Osteoblast (primary cell): ENCODE measurements at regions not wholly inside any gene's neighbourhood (a gene's known extent, or its start where the extent isn't known, plus 50 kb on each side); places are given as distances from the start of the nearest gene placed in this dataset.
A peak's percentile ranks its signal among the peaks of the same experiment; 100 is the strongest.

ENCODE experiments used
- DNase-seq: peaks from one replicate; pipeline ENCODE4 v3.0.0; 2011; ENCODE audit warnings: low spot score, mixed read lengths; ENCODE audit not compliant: insufficient read length; ENCODE audit errors: missing footprints
- H2AFZ ChIP-seq: 2 replicates; pipeline ENCODE4 v1.6.0; 2011; ENCODE audit warnings: mild to moderate bottlenecking, low read length
- H3K27ac ChIP-seq: 2 replicates; pipeline ENCODE4 v1.5.1; 2011; ENCODE audit warnings: mild to moderate bottlenecking, low read depth, low read length, moderate library complexity
- H3K27me3 ChIP-seq: 2 replicates; pipeline ENCODE4 v1.6.0; 2012; ENCODE audit warnings: mild to moderate bottlenecking, control low read depth, inconsistent platforms, low read length, moderate library complexity; ENCODE audit not compliant: insufficient read depth
- H3K36me3 ChIP-seq: 2 replicates; pipeline ENCODE4 v1.5.1; 2011; ENCODE audit warnings: mild to moderate bottlenecking, low read length, control low read depth, moderate library complexity; ENCODE audit not compliant: insufficient read depth
- H3K4me1 ChIP-seq: 2 replicates; pipeline ENCODE4 v1.5.1; 2011; ENCODE audit warnings: mild to moderate bottlenecking, low read length, control low read depth, moderate library complexity; ENCODE audit not compliant: insufficient read depth
- H3K4me2 ChIP-seq: 2 replicates; pipeline ENCODE4 v1.6.0; 2011; ENCODE audit warnings: mild to moderate bottlenecking, low read length; ENCODE audit not compliant: insufficient read depth
- H3K4me3 ChIP-seq: fragments of 200-600 bp; sonication (generic); 3 replicates; pipeline ENCODE4 v1.5.1; 2012; ENCODE audit warnings: mild to moderate bottlenecking, low read length, inconsistent platforms; ENCODE audit not compliant: insufficient read depth
- H3K79me2 ChIP-seq: 2 replicates; pipeline ENCODE4 v1.6.0; 2012; ENCODE audit warnings: mild to moderate bottlenecking, low read length, control low read depth, inconsistent platforms; ENCODE audit not compliant: insufficient read depth
- H3K9me3 ChIP-seq: 2 replicates; pipeline ENCODE4 v1.5.1; 2011; ENCODE audit warnings: low read depth, low read length, control low read depth
- H4K20me1 ChIP-seq: 2 replicates; pipeline ENCODE4 v1.6.0; 2012; ENCODE audit warnings: mild to moderate bottlenecking, low read length, control low read depth; ENCODE audit not compliant: insufficient read depth
- TF ChIP-seq, protein P1 (sequence below): IDR thresholded peaks from 2 replicates; pipeline ENCODE4 v1.5.1; 2011; ENCODE audit warnings: mild to moderate bottlenecking, low read depth, low read length, moderate library complexity; ENCODE audit errors: extremely low read depth

DNA sequence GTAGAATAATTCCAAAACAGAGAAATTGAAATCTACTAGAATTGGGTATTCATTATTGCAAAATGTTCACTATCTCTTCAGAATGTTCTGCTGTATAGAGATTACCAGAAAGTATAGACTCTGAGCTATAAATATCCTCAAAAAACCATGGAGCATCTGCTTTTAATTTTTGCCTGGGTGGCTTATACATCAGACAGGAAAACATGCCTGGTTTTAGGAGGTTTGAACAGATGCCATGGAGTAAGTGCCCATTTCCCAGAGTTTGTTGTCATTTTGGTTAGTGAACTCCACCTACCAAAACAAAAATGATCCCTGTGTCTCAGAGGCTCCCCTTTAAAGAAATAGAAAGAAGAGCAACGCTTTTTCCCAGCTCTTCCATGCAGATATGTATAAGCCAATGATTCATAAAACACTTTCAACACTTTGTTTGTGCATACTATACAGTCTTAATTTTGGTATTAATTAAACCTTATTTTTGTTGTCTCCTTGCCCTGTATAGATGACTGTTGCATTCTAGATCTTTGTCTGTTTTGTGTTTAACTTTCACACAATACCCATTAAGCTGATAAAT lies 68.7 kb downstream of the MEPE start:
- DNase-seq = no peak
- Histone ChIP-seq H3K27me3 (peaks cover 15% of the 10 kb centered on the region), H3K27ac (no peak overlapping the region), H3K4me3 (no peak overlapping the region), H3K4me1 (peaks cover 12% of the 10 kb centered on the region), H3K4me2 (no peak overlapping the region), H3K9me3 (no peaks in the 10 kb centered on the region), H4K20me1 (no peaks in the 10 kb centered on the region), H2AFZ (no peak overlapping the region), H3K79me2 (no peaks in the 10 kb centered on the region), H3K36me3 (no peaks in the 10 kb centered on the region)
- TF ChIP-seq, protein P1, sequence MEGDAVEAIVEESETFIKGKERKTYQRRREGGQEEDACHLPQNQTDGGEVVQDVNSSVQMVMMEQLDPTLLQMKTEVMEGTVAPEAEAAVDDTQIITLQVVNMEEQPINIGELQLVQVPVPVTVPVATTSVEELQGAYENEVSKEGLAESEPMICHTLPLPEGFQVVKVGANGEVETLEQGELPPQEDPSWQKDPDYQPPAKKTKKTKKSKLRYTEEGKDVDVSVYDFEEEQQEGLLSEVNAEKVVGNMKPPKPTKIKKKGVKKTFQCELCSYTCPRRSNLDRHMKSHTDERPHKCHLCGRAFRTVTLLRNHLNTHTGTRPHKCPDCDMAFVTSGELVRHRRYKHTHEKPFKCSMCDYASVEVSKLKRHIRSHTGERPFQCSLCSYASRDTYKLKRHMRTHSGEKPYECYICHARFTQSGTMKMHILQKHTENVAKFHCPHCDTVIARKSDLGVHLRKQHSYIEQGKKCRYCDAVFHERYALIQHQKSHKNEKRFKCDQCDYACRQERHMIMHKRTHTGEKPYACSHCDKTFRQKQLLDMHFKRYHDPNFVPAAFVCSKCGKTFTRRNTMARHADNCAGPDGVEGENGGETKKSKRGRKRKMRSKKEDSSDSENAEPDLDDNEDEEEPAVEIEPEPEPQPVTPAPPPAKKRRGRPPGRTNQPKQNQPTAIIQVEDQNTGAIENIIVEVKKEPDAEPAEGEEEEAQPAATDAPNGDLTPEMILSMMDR = no peak

DNA sequence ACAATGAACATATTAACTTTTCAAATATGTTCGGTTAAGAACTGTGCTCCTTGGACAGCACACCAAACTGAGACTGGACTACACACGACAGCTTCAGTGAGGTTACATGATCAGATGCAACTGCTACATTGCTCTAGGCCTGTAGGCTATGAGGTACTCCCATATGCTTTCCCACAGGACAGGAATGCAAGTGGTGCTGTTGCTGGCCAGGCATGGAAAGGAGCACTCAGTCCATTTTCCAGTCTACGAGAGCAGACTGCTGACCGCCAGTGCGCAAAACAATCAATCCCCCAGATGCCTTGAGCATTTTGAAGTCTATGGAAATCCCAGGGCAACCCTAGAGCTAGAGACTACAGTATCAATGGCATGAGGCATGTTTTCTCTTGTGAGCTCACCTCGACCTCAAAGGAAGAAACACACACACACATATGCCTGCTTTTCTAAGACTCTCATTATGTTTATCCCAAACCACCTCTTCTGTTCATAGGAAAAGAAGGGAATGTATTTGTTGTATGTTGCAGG lies 70.8 kb upstream of the SPP1 start:
- Histone ChIP-seq H3K36me3 (no peaks in the 10 kb centered on the region), H3K4me3 (no peak overlapping the region), H3K27ac (no peak overlapping the region), H3K9me3 (no peaks in the 10 kb centered on the region), H3K4me1 (peaks cover 6% of the 10 kb centered on the region), H3K4me2 (no peak overlapping the region), H4K20me1 (no peaks in the 10 kb centered on the region), H3K27me3 (peaks cover 17% of the 10 kb centered on the region), H2AFZ (no peak overlapping the region), H3K79me2 (no peaks in the 10 kb centered on the region)
- TF ChIP-seq, protein P1 = no peak
- DNase-seq = no peak

DNA sequence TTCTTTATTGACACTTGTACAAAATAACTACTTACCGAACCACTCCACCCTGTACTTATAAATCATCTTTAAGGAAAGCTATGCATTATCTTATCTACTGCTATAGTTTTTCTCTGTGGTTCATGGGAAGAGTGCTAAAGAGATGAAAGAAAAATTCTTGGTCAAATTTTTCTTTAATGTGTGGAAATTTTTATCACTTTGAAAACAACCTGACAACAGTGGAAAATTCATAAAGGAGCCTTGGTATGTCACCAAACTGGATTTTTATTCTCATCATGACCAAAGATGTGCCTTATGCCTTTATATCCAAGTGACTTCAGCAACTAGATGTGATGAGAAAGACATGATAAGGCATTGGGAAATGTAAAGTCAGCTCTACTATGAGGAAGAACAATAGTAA lies 67.2 kb upstream of the SPP1 start:
- no peak for DNase-seq
- no peaks in the 10 kb centered on the region for H3K4me1 ChIP-seq
- H2AFZ ChIP-seq = no peak overlapping the region
- H3K27me3 ChIP-seq = peaks cover 10% of the 10 kb centered on the region
- no peaks in the 10 kb centered on the region for H4K20me1 ChIP-seq
- TF ChIP-seq, protein P1 = no peak
- H3K36me3 ChIP-seq = no peaks in the 10 kb centered on the region
- no peaks in the 10 kb centered on the region for H3K9me3 ChIP-seq
- no peaks in the 10 kb centered on the region for H3K79me2 ChIP-seq
- no peak overlapping the region for H3K27ac ChIP-seq
- no peak overlapping the region for H3K4me2 ChIP-seq
- H3K4me3 ChIP-seq = no peak overlapping the region

DNA sequence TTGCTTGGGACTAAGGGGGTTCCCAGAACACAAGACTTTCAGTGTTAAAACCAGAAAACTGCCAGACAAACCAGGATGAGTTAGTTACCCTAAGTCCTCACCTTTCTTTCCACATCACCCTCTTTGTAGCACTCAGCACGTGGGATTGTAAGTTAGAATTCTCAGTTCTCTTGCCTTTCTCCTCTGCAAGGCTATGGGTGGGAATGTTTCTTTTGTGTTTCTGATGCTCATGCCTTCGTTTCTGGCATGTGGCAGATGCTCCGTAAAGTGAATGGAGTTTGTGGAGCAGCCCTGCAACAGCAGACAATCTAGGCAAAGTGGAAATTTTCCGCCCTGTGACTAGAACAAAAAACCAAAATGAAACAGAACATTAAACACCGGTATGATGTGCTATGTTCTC lies 64.7 kb upstream of the SPP1 start:
- H3K36me3 ChIP-seq = no peaks in the 10 kb centered on the region
- no peak for DNase-seq
- no peaks in the 10 kb centered on the region for H3K79me2 ChIP-seq
- no peaks in the 10 kb centered on the region for H3K9me3 ChIP-seq
- peak overlapping the region; percentile 6 for H2AFZ ChIP-seq
- no peak overlapping the region for H3K27ac ChIP-seq
- no peaks in the 10 kb centered on the region for H4K20me1 ChIP-seq
- no peak overlapping the region for H3K4me2 ChIP-seq
- H3K4me3 ChIP-seq = no peak overlapping the region
- H3K4me1 ChIP-seq = peaks cover 3% of the 10 kb centered on the region
- TF ChIP-seq, protein P1 = no peak
- peaks cover 9% of the 10 kb centered on the region for H3K27me3 ChIP-seq
